T47D (cell line): ENCODE measurements at regions not wholly inside any gene's neighbourhood (a gene's known extent, or its start where the extent isn't known, plus 50 kb on each side); places are given as distances from the start of the nearest gene placed in this dataset.

Source experiments
- DNase-seq, 2 experiments: peaks; one replicate each; pipeline versions ENCODE4 v3.0.0 to v3.0.0-alpha.2; 2011 to 2012; ENCODE audit warnings: low read depth in 1 of 2, low spot score in 1 of 2
- JUND ChIP-seq: IDR thresholded peaks from 2 replicates; pipeline ENCODE4 v1.6.1; 2012; ENCODE audit warnings: low read depth
- in situ Hi-C: cut with HindIII; loops from 2 replicates; pipeline ENCODE4 v1.10.0; 2016; ENCODE audit warnings: low sequenced_read_pairs, low pct_unique_long_range_greater_than_20kb

DNA sequence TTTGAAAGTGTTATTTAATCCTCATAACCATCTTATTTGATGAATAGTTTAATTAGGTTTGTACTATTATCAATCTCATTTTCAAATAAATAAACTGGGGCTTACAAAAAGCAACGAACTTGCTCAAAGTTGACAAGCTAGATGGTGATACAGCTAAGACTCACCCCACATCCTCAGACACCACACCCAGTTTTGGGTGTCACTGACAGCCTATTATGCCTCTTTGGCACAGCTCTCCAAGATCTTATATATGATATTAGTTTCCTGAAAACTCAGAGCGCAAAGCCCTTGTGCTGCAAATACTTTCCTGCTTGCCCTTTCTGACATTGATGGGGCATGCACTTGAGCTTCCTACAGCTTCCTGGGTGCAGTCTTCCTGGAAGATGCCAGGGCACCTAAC is 223.4 kb upstream of the GADL1 start:
- no peak for DNase-seq
- no peak for TF ChIP-seq JUND
- in situ Hi-C loops = no loop called here

- no peak for TF ChIP-seq JUND
- in situ Hi-C loops = no loop called here
- DNase-seq = no peak
Measured at GRCh38 chr3:31124373-31124772, 229.9 kb upstream of the GADL1 start.

GRCh38 chr3:31125413-31126020 is 231.1 kb upstream of the GADL1 start:
- in situ Hi-C loops = no loop called here
- DNase-seq = peak in 1 of 2 experiments; percentile 15
- TF ChIP-seq JUND = no peak

- no peak for DNase-seq
- no peak for TF ChIP-seq JUND
- in situ Hi-C loops = no loop called here
Measured at GRCh38 chr3:31129241-31129640, 234.8 kb upstream of the GADL1 start.

GRCh38 chr3:31132132-31132769 is 237.8 kb upstream of the GADL1 start:
- peak; percentile 31 to 77 for DNase-seq
- in situ Hi-C loops = no loop called here
- no peak for TF ChIP-seq JUND

- in situ Hi-C loops = no loop called here
- no peak for DNase-seq
- no peak for TF ChIP-seq JUND
Measured at GRCh38 chr3:31133541-31133940, 239.1 kb upstream of the GADL1 start.

- no peak for DNase-seq
- in situ Hi-C loops = no loop called here
- TF ChIP-seq JUND = no peak
Measured at GRCh38 chr3:31135546-31135945, 241.1 kb upstream of the GADL1 start.

- in situ Hi-C loops = no loop called here
- DNase-seq = no peak
- TF ChIP-seq JUND = no peak
Measured at GRCh38 chr3:31137718-31138465, 243.4 kb upstream of the GADL1 start.

DNA sequence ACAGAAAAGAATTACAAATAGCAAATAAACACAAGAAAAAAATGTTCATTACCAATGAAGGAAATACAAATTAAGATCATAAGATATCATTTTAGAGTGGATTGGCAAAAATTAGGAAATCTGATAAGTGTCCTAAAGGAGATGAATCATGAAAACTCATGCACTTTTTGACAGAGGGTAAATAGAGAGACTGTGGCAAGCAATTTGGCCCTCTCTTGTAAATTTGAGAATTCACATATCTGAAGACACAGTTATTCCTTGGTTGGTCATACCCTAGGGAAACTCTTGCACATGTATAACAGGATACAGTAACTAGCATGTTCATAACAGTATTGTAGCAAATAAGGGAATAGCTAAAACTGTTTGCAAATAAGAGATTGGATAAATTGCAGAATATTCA is 246.0 kb upstream of the GADL1 start:
- DNase-seq = no peak
- TF ChIP-seq JUND = no peak
- in situ Hi-C loops = no loop called here

- TF ChIP-seq JUND = no peak
- in situ Hi-C loops = no loop called here
- DNase-seq = peak in 1 of 2 experiments; percentile 27
Measured at GRCh38 chr3:31142139-31142538, 247.7 kb upstream of the GADL1 start.

DNA sequence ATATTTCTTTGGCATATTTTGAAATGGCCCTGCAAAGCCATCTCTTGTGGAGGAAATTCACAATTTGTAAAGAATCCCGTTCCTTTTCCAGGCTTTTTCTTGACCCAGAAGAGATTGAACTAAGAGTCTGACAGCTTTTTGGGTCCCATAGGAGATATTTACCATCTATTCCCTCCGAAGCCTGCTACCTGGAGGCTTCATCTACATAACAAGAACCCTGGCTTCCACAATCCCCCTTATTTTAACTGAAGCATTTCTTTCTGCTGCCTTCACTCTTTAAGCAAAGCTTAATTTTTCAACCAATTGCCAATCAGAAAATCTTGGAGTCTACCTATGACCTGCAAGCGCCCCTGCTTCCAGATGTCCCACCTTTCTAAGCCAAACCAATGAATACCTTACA is 248.1 kb upstream of the GADL1 start:
- TF ChIP-seq JUND = no peak
- no peak for DNase-seq
- in situ Hi-C loops = no loop called here

GRCh38 chr3:31145062-31145461 is 250.6 kb upstream of the GADL1 start:
- no peak for TF ChIP-seq JUND
- in situ Hi-C loops = no loop called here
- DNase-seq = no peak

GRCh38 chr3:31147550-31147949 is 253.1 kb upstream of the GADL1 start:
- in situ Hi-C loops = no loop called here
- no peak for DNase-seq
- no peak for TF ChIP-seq JUND
